KMS-11 (cell line): ENCODE measurements at regions not wholly inside any gene's neighbourhood (a gene's known extent, or its start where the extent isn't known, plus 50 kb on each side); places are given as distances from the start of the nearest gene placed in this dataset.
"Not testable (repeated sequence)": the region's sequence is repeated elsewhere in the genome, so short reads cannot be mapped to it uniquely, and the experiment has no call there.

Source experiments
- H2AFZ ChIP-seq: fragments of 200-600 bp; sonication (generic); 2 replicates; pipeline ENCODE4 v1.6.1; 2016; ENCODE audit warnings: antibody characterized with exemption, mixed run types, low read depth
- H3K27ac ChIP-seq: fragments of 200-600 bp; sonication (generic); 2 replicates; pipeline ENCODE4 v1.6.1; 2016; ENCODE audit warnings: mild to moderate bottlenecking, mixed run types
- H3K27me3 ChIP-seq: fragments of 200-600 bp; sonication (generic); 2 replicates; pipeline ENCODE4 v1.6.1; 2017; ENCODE audit warnings: mild to moderate bottlenecking, low read depth, mixed run types, moderate library complexity; ENCODE audit not compliant: insufficient read depth
- H3K36me3 ChIP-seq: fragments of 200-600 bp; sonication (generic); 2 replicates; pipeline ENCODE4 v1.6.1; 2017; ENCODE audit warnings: mild to moderate bottlenecking, mixed run types; ENCODE audit not compliant: insufficient read depth
- H3K4me1 ChIP-seq: fragments of 200-600 bp; sonication (generic); 2 replicates; pipeline ENCODE4 v1.6.1; 2016; ENCODE audit warnings: mild to moderate bottlenecking, low read depth, mixed run types; ENCODE audit not compliant: poor library complexity, severe bottlenecking
- H3K4me2 ChIP-seq: fragments of 200-600 bp; sonication (generic); 2 replicates; pipeline ENCODE4 v1.7.0; 2016; ENCODE audit warnings: mild to moderate bottlenecking, mixed run types
- H3K4me3 ChIP-seq: fragments of 200-600 bp; sonication (generic); IDR thresholded peaks from 2 replicates; pipeline ENCODE4 v1.6.1; 2017; ENCODE audit warnings: low read depth, low read length, mixed read lengths; ENCODE audit not compliant: insufficient read depth
- H3K79me2 ChIP-seq: fragments of 200-600 bp; sonication (generic); 2 replicates; pipeline ENCODE4 v1.6.1; 2016; ENCODE audit warnings: low read depth, mixed run types; ENCODE audit not compliant: insufficient read depth
- H3K9ac ChIP-seq: fragments of 200-600 bp; sonication (generic); 2 replicates; pipeline ENCODE4 v1.6.1; 2016; ENCODE audit warnings: mild to moderate bottlenecking, mixed run types
- H4K20me1 ChIP-seq: fragments of 200-600 bp; sonication (generic); 2 replicates; pipeline ENCODE4 v1.6.1; 2016; ENCODE audit warnings: mild to moderate bottlenecking, mixed run types; ENCODE audit not compliant: insufficient read depth
- TF ChIP-seq, protein P1 (sequence below): fragments of 200-600 bp; sonication (generic); conservative IDR thresholded peaks from 2 replicates; pipeline ENCODE4 v1.6.1; 2017; ENCODE audit warnings: low read depth, mild to moderate bottlenecking, antibody characterized with exemption, low read length, moderate library complexity, mixed read lengths

DNA sequence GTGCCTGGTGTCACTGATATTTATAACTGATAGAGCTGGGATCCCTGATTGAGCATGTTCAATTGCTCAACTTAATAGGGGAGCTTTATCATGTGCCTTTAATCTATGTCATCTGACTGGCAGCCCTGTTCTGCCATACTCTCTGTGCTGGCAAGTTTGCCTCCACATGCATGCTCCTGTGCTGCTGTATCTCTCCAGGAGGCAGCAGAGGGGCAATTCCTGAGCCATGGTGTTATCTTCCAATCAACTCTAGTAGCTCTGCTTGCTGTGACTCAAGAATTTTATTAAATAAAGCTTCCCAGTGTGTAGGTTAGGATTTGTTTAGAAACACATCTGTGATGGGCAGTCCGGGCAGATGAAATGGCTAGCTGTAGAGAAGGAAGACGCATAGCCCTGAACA lies 642.0 kb downstream of the KIF4B start:
- H3K79me2 ChIP-seq: no peaks in the 10 kb centered on the region
- H3K9ac ChIP-seq: no peak overlapping the region
- H3K4me3 ChIP-seq: no peak overlapping the region
- H4K20me1 ChIP-seq: no peaks in the 10 kb centered on the region
- H2AFZ ChIP-seq: no peak overlapping the region
- TF ChIP-seq, protein P1, sequence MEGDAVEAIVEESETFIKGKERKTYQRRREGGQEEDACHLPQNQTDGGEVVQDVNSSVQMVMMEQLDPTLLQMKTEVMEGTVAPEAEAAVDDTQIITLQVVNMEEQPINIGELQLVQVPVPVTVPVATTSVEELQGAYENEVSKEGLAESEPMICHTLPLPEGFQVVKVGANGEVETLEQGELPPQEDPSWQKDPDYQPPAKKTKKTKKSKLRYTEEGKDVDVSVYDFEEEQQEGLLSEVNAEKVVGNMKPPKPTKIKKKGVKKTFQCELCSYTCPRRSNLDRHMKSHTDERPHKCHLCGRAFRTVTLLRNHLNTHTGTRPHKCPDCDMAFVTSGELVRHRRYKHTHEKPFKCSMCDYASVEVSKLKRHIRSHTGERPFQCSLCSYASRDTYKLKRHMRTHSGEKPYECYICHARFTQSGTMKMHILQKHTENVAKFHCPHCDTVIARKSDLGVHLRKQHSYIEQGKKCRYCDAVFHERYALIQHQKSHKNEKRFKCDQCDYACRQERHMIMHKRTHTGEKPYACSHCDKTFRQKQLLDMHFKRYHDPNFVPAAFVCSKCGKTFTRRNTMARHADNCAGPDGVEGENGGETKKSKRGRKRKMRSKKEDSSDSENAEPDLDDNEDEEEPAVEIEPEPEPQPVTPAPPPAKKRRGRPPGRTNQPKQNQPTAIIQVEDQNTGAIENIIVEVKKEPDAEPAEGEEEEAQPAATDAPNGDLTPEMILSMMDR: no peak
- H3K27me3 ChIP-seq: no peaks in the 10 kb centered on the region
- H3K4me2 ChIP-seq: no peak overlapping the region
- no peak overlapping the region for H3K27ac ChIP-seq
- no peaks in the 10 kb centered on the region for H3K4me1 ChIP-seq
- no peaks in the 10 kb centered on the region for H3K36me3 ChIP-seq

DNA sequence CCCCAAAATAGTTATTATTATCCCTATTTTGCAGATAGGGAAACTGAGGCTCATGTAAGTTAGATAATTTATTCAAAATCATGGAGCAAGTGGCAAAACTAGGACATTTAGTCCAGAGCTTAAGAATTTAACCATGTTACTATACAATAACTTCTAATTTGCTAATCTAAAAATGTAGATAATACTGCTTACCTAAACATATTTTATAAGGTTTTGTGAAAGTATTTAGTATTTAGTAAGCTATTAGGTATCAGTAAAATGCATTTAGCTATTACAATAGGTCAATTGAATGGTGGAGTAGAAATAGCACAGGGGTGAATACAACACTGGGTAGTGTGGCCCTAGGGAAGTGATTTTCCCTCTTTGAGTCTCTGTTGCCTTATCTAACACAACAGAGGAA lies 648.3 kb downstream of the KIF4B start:
- H3K27me3 ChIP-seq: no peaks in the 10 kb centered on the region
- H3K4me1 ChIP-seq: no peaks in the 10 kb centered on the region
- H2AFZ ChIP-seq: no peak overlapping the region
- H3K4me2 ChIP-seq: no peak overlapping the region
- H3K27ac ChIP-seq: no peak overlapping the region
- H3K36me3 ChIP-seq: no peaks in the 10 kb centered on the region
- no peak overlapping the region for H3K4me3 ChIP-seq
- no peaks in the 10 kb centered on the region for H3K79me2 ChIP-seq
- H3K9ac ChIP-seq: no peak overlapping the region
- no peaks in the 10 kb centered on the region for H4K20me1 ChIP-seq
- TF ChIP-seq, protein P1: no peak

DNA sequence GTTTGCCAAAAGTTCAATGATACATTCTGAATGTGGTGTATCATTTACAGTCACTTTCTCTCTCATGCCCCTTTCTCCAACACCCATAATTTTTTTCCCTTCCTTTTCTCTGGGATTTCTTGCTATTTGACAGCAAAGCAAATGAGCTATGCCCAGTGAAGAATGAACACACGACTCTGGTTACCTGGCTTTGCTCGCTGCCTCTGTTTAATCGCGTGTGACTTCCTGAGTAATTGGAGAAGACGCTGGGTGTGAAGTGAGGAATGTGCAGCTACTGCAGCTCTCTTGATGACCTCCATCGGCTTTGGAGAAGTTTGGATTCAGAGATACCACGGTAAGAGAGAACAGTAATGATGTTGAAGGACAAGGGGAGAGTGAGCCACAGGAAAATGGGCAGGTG lies 651.8 kb downstream of the KIF4B start:
- Histone ChIP-seq H2AFZ (no peak overlapping the region), H3K27me3 (no peaks in the 10 kb centered on the region), H4K20me1 (no peaks in the 10 kb centered on the region), H3K9ac (no peak overlapping the region), H3K4me1 (no peaks in the 10 kb centered on the region), H3K27ac (no peak overlapping the region), H3K4me3 (no peak overlapping the region), H3K4me2 (no peak overlapping the region), H3K79me2 (no peaks in the 10 kb centered on the region), H3K36me3 (no peaks in the 10 kb centered on the region)
- TF ChIP-seq, protein P1: no peak

DNA sequence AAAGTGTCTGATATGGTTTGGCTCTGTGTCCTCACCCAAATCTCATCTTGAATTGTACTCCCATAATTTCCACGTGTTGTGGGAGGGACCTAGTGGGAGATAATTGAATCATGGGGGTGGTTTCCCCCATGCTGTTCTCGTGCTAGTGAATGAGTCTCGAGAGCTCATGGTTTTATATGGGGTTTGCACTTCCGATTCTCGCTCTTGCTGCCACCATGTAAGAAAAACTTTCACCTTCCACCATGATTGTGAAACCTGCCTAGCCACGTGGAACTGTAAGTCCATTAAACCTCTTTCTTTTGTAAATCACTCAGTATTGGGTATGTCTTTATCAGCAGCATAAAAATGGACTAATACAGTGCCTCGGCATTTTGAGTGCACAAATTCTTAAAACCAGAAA lies 655.0 kb upstream of the SGCD start:
- not testable (repeated sequence) for H3K79me2 ChIP-seq, H3K4me1 ChIP-seq, H4K20me1 ChIP-seq, H2AFZ ChIP-seq, H3K36me3 ChIP-seq, H3K27me3 ChIP-seq, H3K9ac ChIP-seq, H3K4me2 ChIP-seq, H3K4me3 ChIP-seq, H3K27ac ChIP-seq

DNA sequence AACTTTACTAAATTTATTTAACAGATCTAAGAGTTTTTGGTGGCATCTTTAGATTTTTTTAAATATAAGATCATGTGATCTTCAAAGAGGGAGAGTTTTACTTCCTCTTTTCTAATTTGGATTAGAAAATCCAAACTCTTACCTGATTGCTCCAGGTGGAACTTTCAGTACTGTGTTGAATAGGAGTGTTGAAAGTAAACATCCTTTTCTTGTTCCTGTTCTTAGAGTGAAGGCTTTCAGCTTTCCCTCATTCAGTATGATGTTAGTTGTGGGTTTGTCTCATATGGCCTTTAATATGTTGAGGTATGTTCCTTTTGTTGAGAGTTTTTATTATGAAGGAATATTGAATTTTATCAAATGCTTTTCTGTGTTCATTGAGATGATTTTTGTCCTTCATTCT lies 650.0 kb upstream of the SGCD start:
- Histone ChIP-seq H3K36me3 (no peaks in the 10 kb centered on the region), H3K27me3 (no peaks in the 10 kb centered on the region), H4K20me1 (no peaks in the 10 kb centered on the region), H3K4me1 (no peaks in the 10 kb centered on the region), H3K9ac (no peak overlapping the region), H3K79me2 (no peaks in the 10 kb centered on the region), H3K4me2 (no peak overlapping the region), H3K4me3 (no peak overlapping the region), H3K27ac (no peak overlapping the region), H2AFZ (no peak overlapping the region)
- TF ChIP-seq, protein P1: no peak
